ENCODE measurements at regions not wholly inside any gene's neighbourhood (a gene's known extent, or its start where the extent isn't known, plus 50 kb on each side); places are given as distances from the start of the nearest gene placed in this dataset.

- no peaks in the 10 kb centered on the region for H3K9me3 ChIP-seq (ENCODE audit: control insufficient read depth in 5 of 5, low read length in 5 of 5)
- H3K9ac ChIP-seq (ENCODE audit: low read length in 5 of 5) = no peak overlapping the region
- H3K4me1 ChIP-seq (ENCODE audit: control insufficient read depth in 5 of 5, insufficient read depth in 5 of 5, low read length in 5 of 5) = peaks cover 0 to 15% (median 10%) of the 10 kb centered on the region in 5 donors
- no peaks in the 10 kb centered on the region for H3K36me3 ChIP-seq (ENCODE audit: control insufficient read depth in 5 of 5, insufficient read depth in 5 of 5, low read length in 5 of 5)
- peaks cover 0 to 5% (median 0%) of the 10 kb centered on the region in 5 donors for H3K27me3 ChIP-seq (ENCODE audit: control insufficient read depth in 5 of 5, insufficient read depth in 4 of 5, low read length in 5 of 5)
- no peak overlapping the region for H3K4me3 ChIP-seq (ENCODE audit: low read depth in 1 of 5, low read length in 5 of 5)
- no peak overlapping the region for H3K27ac ChIP-seq (ENCODE audit: low read depth, low read length)
Measured at GRCh38 chr10:44510379-44511115, 125.7 kb upstream of the CXCL12 start.

GRCh38 chr10:44511166-44511565 is 126.3 kb upstream of the CXCL12 start:
- Histone ChIP-seq H3K27me3 (ENCODE audit: control insufficient read depth in 5 of 5, insufficient read depth in 4 of 5, low read length in 5 of 5) (no peaks in the 10 kb centered on the region), H3K4me3 (ENCODE audit: low read depth in 1 of 5, low read length in 5 of 5) (no peak overlapping the region), H3K9me3 (ENCODE audit: control insufficient read depth in 5 of 5, low read length in 5 of 5) (no peaks in the 10 kb centered on the region), H3K9ac (ENCODE audit: low read length in 5 of 5) (no peak overlapping the region), H3K4me1 (ENCODE audit: control insufficient read depth in 5 of 5, insufficient read depth in 5 of 5, low read length in 5 of 5) (peaks cover 0 to 15% (median 10%) of the 10 kb centered on the region in 5 donors), H3K36me3 (ENCODE audit: control insufficient read depth in 5 of 5, insufficient read depth in 5 of 5, low read length in 5 of 5) (no peaks in the 10 kb centered on the region), H3K27ac (ENCODE audit: low read depth, low read length) (no peak overlapping the region)

GRCh38 chr10:44511601-44512000 is 126.7 kb upstream of the CXCL12 start:
- no peak overlapping the region for H3K4me3 ChIP-seq (ENCODE audit: low read depth in 1 of 5, low read length in 5 of 5)
- no peak overlapping the region for H3K27ac ChIP-seq (ENCODE audit: low read depth, low read length)
- H3K36me3 ChIP-seq (ENCODE audit: control insufficient read depth in 5 of 5, insufficient read depth in 5 of 5, low read length in 5 of 5) = no peaks in the 10 kb centered on the region
- peaks cover 0 to 15% (median 10%) of the 10 kb centered on the region in 5 donors for H3K4me1 ChIP-seq (ENCODE audit: control insufficient read depth in 5 of 5, insufficient read depth in 5 of 5, low read length in 5 of 5)
- no peaks in the 10 kb centered on the region for H3K27me3 ChIP-seq (ENCODE audit: control insufficient read depth in 5 of 5, insufficient read depth in 4 of 5, low read length in 5 of 5)
- H3K9me3 ChIP-seq (ENCODE audit: control insufficient read depth in 5 of 5, low read length in 5 of 5) = no peaks in the 10 kb centered on the region
- no peak overlapping the region for H3K9ac ChIP-seq (ENCODE audit: low read length in 5 of 5)

- Histone ChIP-seq H3K9me3 (ENCODE audit: control insufficient read depth in 5 of 5, low read length in 5 of 5) (no peaks in the 10 kb centered on the region), H3K27me3 (ENCODE audit: control insufficient read depth in 5 of 5, insufficient read depth in 4 of 5, low read length in 5 of 5) (no peaks in the 10 kb centered on the region), H3K4me3 (ENCODE audit: low read depth in 1 of 5, low read length in 5 of 5) (no peak overlapping the region), H3K27ac (ENCODE audit: low read depth, low read length) (no peak overlapping the region), H3K36me3 (ENCODE audit: control insufficient read depth in 5 of 5, insufficient read depth in 5 of 5, low read length in 5 of 5) (no peaks in the 10 kb centered on the region), H3K9ac (ENCODE audit: low read length in 5 of 5) (no peak overlapping the region), H3K4me1 (ENCODE audit: control insufficient read depth in 5 of 5, insufficient read depth in 5 of 5, low read length in 5 of 5) (peaks cover 0 to 15% (median 10%) of the 10 kb centered on the region in 5 donors)
Measured at GRCh38 chr10:44512431-44513022, 127.6 kb upstream of the CXCL12 start.

- Histone ChIP-seq H3K9me3 (ENCODE audit: control insufficient read depth in 5 of 5, low read length in 5 of 5) (no peaks in the 10 kb centered on the region), H3K4me3 (ENCODE audit: low read depth in 1 of 5, low read length in 5 of 5) (no peak overlapping the region), H3K4me1 (ENCODE audit: control insufficient read depth in 5 of 5, insufficient read depth in 5 of 5, low read length in 5 of 5) (peaks cover 0 to 15% (median 10%) of the 10 kb centered on the region in 5 donors), H3K36me3 (ENCODE audit: control insufficient read depth in 5 of 5, insufficient read depth in 5 of 5, low read length in 5 of 5) (no peaks in the 10 kb centered on the region), H3K9ac (ENCODE audit: low read length in 5 of 5) (no peak overlapping the region), H3K27ac (ENCODE audit: low read depth, low read length) (no peak overlapping the region), H3K27me3 (ENCODE audit: control insufficient read depth in 5 of 5, insufficient read depth in 4 of 5, low read length in 5 of 5) (no peaks in the 10 kb centered on the region)
Measured at GRCh38 chr10:44513591-44513990, 128.7 kb upstream of the CXCL12 start.

- no peaks in the 10 kb centered on the region for H3K9me3 ChIP-seq (ENCODE audit: control insufficient read depth in 5 of 5, low read length in 5 of 5)
- no peak overlapping the region for H3K27ac ChIP-seq (ENCODE audit: low read depth, low read length)
Measured at GRCh38 chr10:44516891-44517290, 132.0 kb upstream of the CXCL12 start.

GRCh38 chr10:44517635-44518034 is 132.7 kb upstream of the CXCL12 start:
- H3K4me3 ChIP-seq (ENCODE audit: low read depth in 1 of 5, low read length in 5 of 5) = no peak overlapping the region
- no peaks in the 10 kb centered on the region for H3K9me3 ChIP-seq (ENCODE audit: control insufficient read depth in 5 of 5, low read length in 5 of 5)
- H3K27ac ChIP-seq (ENCODE audit: low read depth, low read length) = no peak overlapping the region
- H3K27me3 ChIP-seq (ENCODE audit: control insufficient read depth in 5 of 5, insufficient read depth in 4 of 5, low read length in 5 of 5) = no peaks in the 10 kb centered on the region
- H3K36me3 ChIP-seq (ENCODE audit: control insufficient read depth in 5 of 5, insufficient read depth in 5 of 5, low read length in 5 of 5) = no peaks in the 10 kb centered on the region
- H3K4me1 ChIP-seq (ENCODE audit: control insufficient read depth in 5 of 5, insufficient read depth in 5 of 5, low read length in 5 of 5) = peaks cover 0 to 11% (median 9%) of the 10 kb centered on the region in 5 donors
- no peak overlapping the region for H3K9ac ChIP-seq (ENCODE audit: low read length in 5 of 5)

More at GRCh38 chr10:44516891-44517290, 132.0 kb upstream of the CXCL12 start:
- Histone ChIP-seq H3K36me3 (ENCODE audit: control insufficient read depth in 5 of 5, insufficient read depth in 5 of 5, low read length in 5 of 5) (no peaks in the 10 kb centered on the region), H3K4me3 (ENCODE audit: low read depth in 1 of 5, low read length in 5 of 5) (no peak overlapping the region), H3K9ac (ENCODE audit: low read length in 5 of 5) (no peak overlapping the region), H3K27me3 (ENCODE audit: control insufficient read depth in 5 of 5, insufficient read depth in 4 of 5, low read length in 5 of 5) (no peaks in the 10 kb centered on the region), H3K4me1 (ENCODE audit: control insufficient read depth in 5 of 5, insufficient read depth in 5 of 5, low read length in 5 of 5) (peaks cover 0 to 13% (median 10%) of the 10 kb centered on the region in 5 donors)

- Histone ChIP-seq H3K9me3 (ENCODE audit: control insufficient read depth in 5 of 5, low read length in 5 of 5) (no peaks in the 10 kb centered on the region), H3K27ac (ENCODE audit: low read depth, low read length) (no peak overlapping the region), H3K27me3 (ENCODE audit: control insufficient read depth in 5 of 5, insufficient read depth in 4 of 5, low read length in 5 of 5) (no peaks in the 10 kb centered on the region), H3K36me3 (ENCODE audit: control insufficient read depth in 5 of 5, insufficient read depth in 5 of 5, low read length in 5 of 5) (no peaks in the 10 kb centered on the region), H3K4me3 (ENCODE audit: low read depth in 1 of 5, low read length in 5 of 5) (no peak overlapping the region), H3K9ac (ENCODE audit: low read length in 5 of 5) (no peak overlapping the region), H3K4me1 (ENCODE audit: control insufficient read depth in 5 of 5, insufficient read depth in 5 of 5, low read length in 5 of 5) (no peaks in the 10 kb centered on the region)
Measured at GRCh38 chr10:44519361-44519760, 134.5 kb upstream of the CXCL12 start.

- H3K9me3 ChIP-seq (ENCODE audit: control insufficient read depth in 5 of 5, low read length in 5 of 5) = no peaks in the 10 kb centered on the region
- H3K27me3 ChIP-seq (ENCODE audit: control insufficient read depth in 5 of 5, insufficient read depth in 4 of 5, low read length in 5 of 5) = no peaks in the 10 kb centered on the region
- no peak overlapping the region for H3K27ac ChIP-seq (ENCODE audit: low read depth, low read length)
- H3K9ac ChIP-seq (ENCODE audit: low read length in 5 of 5) = no peak overlapping the region
- no peaks in the 10 kb centered on the region for H3K4me1 ChIP-seq (ENCODE audit: control insufficient read depth in 5 of 5, insufficient read depth in 5 of 5, low read length in 5 of 5)
- no peaks in the 10 kb centered on the region for H3K36me3 ChIP-seq (ENCODE audit: control insufficient read depth in 5 of 5, insufficient read depth in 5 of 5, low read length in 5 of 5)
- H3K4me3 ChIP-seq (ENCODE audit: low read depth in 1 of 5, low read length in 5 of 5) = no peak overlapping the region
Measured at GRCh38 chr10:44520651-44521050, 135.8 kb upstream of the CXCL12 start.

GRCh38 chr10:44539178-44539577 is 154.3 kb upstream of the CXCL12 start:
- peaks cover 0 to 8% (median 4%) of the 10 kb centered on the region in 5 donors for H3K9me3 ChIP-seq (ENCODE audit: control insufficient read depth in 5 of 5, low read length in 5 of 5)
- no peaks in the 10 kb centered on the region for H3K4me1 ChIP-seq (ENCODE audit: control insufficient read depth in 5 of 5, insufficient read depth in 5 of 5, low read length in 5 of 5)
- H3K27me3 ChIP-seq (ENCODE audit: control insufficient read depth in 5 of 5, insufficient read depth in 4 of 5, low read length in 5 of 5) = no peaks in the 10 kb centered on the region
- no peak overlapping the region for H3K9ac ChIP-seq (ENCODE audit: low read length in 5 of 5)
- H3K27ac ChIP-seq (ENCODE audit: low read depth, low read length) = no peak overlapping the region
- no peak overlapping the region for H3K4me3 ChIP-seq (ENCODE audit: low read depth in 1 of 5, low read length in 5 of 5)
- no peaks in the 10 kb centered on the region for H3K36me3 ChIP-seq (ENCODE audit: control insufficient read depth in 5 of 5, insufficient read depth in 5 of 5, low read length in 5 of 5)
